Pancreas (tissue), 10 donors: ENCODE measurements at regions not wholly inside any gene's neighbourhood (a gene's known extent, or its start where the extent isn't known, plus 50 kb on each side); places are given as distances from the start of the nearest gene placed in this dataset.
A peak's percentile ranks its signal among the peaks of the same experiment; 100 is the strongest.

Experiments used
- ATAC-seq, 4 donors: fragments of 200-7000 bp; cut with Tn5 transposase; one replicate each; pipeline versions ENCODE4 v1.8.0 to v1.9.1; 2020; ENCODE audit warnings: mild to moderate bottlenecking in 4 of 4, moderate library complexity in 4 of 4
- DNase-seq, 6 donors: peaks; one replicate each; pipeline ENCODE4 v3.0.0-alpha.2; 2020
- FAIRE-seq: peaks from 2 replicates; lab custom pipeline; 2012; peaks lifted over from hg19 to GRCh38; lab: Jason Lieb, UNC
- H3K27ac ChIP-seq, 4 donors: fragments of 200-600 bp; sonication (generic); 1 replicate in 3 of 4; 2 replicates in 1 of 4; pipeline versions ENCODE4 v1.5.0 to v1.8.0; 2020
- H3K27me3 ChIP-seq, 4 donors: fragments of 200-600 bp; one replicate each; pipeline ENCODE4 v1.8.0; 2021
- H3K36me3 ChIP-seq, 3 donors: fragments of 200-600 bp; sonication (generic) in 1 of 3; one replicate each; pipeline versions ENCODE4 v1.5.0 to v1.8.0; 2020 to 2021
- H3K4me1 ChIP-seq, 3 donors: fragments of 200-600 bp; one replicate each; pipeline ENCODE4 v1.8.0; 2021
- H3K4me3 ChIP-seq, 4 donors: fragments of 200-600 bp; sonication (generic) in 2 of 4; one replicate each; pipeline versions ENCODE4 v1.5.0 to v1.8.0; 2020 to 2021
- H3K9me3 ChIP-seq, 4 donors: fragments of 200-600 bp; one replicate each; pipeline ENCODE4 v1.8.0; 2021
- CTCF ChIP-seq, 4 donors: fragments of 200-600 bp; sonication (generic) in 3 of 4; IDR thresholded peaks; one replicate each; pipeline versions ENCODE4 v1.5.0 to v1.8.0; 2021; ENCODE audit warnings: antibody characterized with exemption in 4 of 4
- WGBS, 2 donors: extraction: QIAGEN DNeasy Blood & Tissue Kit; methylation state at CpG; one replicate each; pipeline ENCODE4 v1.1.7; 2013; 5-methylcytosine and 5-hydroxymethylcytosine counted together
- intact Hi-C, 3 donors: fragments of 100-400 bp; cut with DNase I; formaldehyde crosslinking; loops; one replicate each; pipeline versions ENCODE4 v1.11.1 to v1.14.2; 2022
- donor health status: healthy with polysubstance abuse.
- donor health status: DM: no; HTN: no; CAD: no; lungs with moderate emphysema.
- donor health status: DM: no; HTN: no; CAD: no.
- donor health status: control.
- donor health status: control.
- donor health status: Bipolar disorder and iron deficiency.
- donor health status: DM: yes; HTN: yes; CAD: no.
- donor health status: DM: no; HTN: no; CAD: no.
- donor health status: DM: no; HTN: no; CAD: no.
- donor health status: DM: yes; HTN: yes; CAD: no.

GRCh38 chr14:104263675-104264358, 125.4 kb downstream of the KIF26A start:
- H3K9me3 ChIP-seq, result no peaks in the 10 kb centered on the region
- FAIRE-seq, result no peak
- DNase-seq, result peak in 2 of 6 donors; percentile 6 to 19
- no peaks in the 10 kb centered on the region for H3K36me3 ChIP-seq
- no peaks in the 10 kb centered on the region for H3K4me1 ChIP-seq
- no peak for TF ChIP-seq CTCF (IDR thresholded peaks at IDR 0.05)
- intact Hi-C loops, result no loop called here
- no peak overlapping the region for H3K4me3 ChIP-seq
- ATAC-seq, result no peak
- H3K27ac ChIP-seq, result no peak overlapping the region
- WGBS, 2 donors, result 48 to 50% methylated on average over 17 of the region's 17 CpGs
- no peaks in the 10 kb centered on the region for H3K27me3 ChIP-seq

DNA sequence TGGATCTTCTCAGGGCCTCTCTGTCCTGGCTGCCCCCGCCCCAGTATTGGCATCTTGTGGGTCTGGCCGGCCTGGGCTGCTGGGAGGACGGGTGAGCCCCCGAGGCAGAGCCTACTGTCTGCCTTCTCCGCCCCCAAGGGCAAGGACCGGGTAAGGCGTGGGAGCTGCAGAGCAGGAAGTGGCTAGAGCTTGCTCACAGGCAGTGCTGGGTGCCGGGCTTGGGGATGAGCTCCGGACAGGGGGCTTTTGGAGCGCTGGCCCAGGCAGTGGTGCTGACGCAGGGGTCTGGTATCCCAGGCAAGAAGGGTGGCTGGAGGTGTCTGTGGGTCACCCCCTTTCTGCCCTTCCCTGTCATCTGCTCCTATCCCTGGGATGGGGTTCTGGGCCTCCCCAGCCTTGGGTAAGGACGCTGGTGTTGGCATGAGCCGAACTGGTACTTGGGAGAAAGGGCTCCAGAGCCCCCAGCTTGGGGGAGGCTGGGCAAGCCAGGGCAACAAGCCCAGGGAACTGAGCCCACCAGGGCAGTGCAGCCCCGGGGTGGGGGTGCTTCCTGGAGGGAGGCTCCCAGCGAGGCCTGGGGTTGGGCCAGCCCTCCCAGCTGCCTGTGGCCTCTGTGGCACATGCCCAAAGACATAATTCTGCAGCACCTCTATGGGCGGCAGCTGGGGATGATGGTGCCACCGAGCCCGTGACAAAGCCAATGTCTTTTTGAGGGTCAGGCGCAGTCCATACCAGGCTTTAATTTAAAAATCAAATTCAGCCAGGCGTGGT, 126.3 kb downstream of the KIF26A start:
- H3K27ac ChIP-seq, result no peak overlapping the region
- no peaks in the 10 kb centered on the region for H3K4me1 ChIP-seq
- no peak for FAIRE-seq
- H3K4me3 ChIP-seq, result no peak overlapping the region
- no peaks in the 10 kb centered on the region for H3K9me3 ChIP-seq
- ATAC-seq, result no peak
- TF ChIP-seq CTCF (IDR thresholded peaks at IDR 0.05), result no peak
- intact Hi-C loops, result no loop called here
- WGBS, 2 donors, result 77 to 83% methylated on average over 20 of the region's 20 CpGs
- DNase-seq, result peak in 4 of 6 donors; percentile 7 to 62 (median 28)
- H3K36me3 ChIP-seq, result no peaks in the 10 kb centered on the region
- H3K27me3 ChIP-seq, result no peaks in the 10 kb centered on the region

DNA sequence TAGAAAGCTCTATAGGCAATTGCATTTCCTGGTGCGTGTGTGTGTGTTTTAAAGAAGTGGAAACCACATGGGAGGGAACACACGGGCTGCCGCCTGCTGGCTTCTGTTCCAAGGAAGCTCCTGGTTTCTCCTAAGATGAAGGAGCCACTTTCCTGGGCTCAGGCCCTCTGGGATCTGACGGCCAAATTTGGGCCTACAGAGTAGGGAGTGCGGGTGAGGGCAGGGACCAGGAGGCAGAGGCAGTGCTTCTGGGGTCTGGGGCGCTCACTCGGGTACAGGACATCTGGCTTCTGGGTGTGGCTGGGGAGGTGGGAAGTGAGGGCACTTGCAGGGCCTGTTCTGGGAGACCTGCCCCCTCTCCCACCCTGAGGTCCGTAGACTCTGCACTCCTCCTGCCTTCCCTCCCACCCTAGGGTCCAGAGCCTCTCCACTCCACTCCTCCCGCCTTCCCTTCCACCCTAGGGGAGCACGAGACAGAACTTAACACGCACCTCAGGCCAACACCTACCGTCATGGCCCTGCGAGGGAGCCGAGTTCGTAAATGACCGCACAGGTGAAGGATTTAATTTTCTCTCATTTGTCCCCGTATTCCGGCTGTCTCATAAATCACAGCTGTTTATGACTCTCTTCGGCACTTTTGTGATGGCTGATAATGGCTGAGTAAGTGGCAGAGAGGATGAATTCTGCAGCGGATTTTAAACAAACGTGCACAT, 127.7 kb downstream of the KIF26A start:
- H3K9me3 ChIP-seq, result no peaks in the 10 kb centered on the region
- intact Hi-C loops, result no loop called here
- H3K27me3 ChIP-seq, result no peaks in the 10 kb centered on the region
- no peaks in the 10 kb centered on the region for H3K36me3 ChIP-seq
- H3K27ac ChIP-seq, result no peak overlapping the region
- no peak for TF ChIP-seq CTCF (IDR thresholded peaks at IDR 0.05)
- no peaks in the 10 kb centered on the region for H3K4me1 ChIP-seq
- 76 to 77% methylated on average over 21 of the region's 21 CpGs for WGBS, 2 donors
- peak in 3 of 6 donors; percentile 3 to 26 (median 5) for DNase-seq
- ATAC-seq, result no peak
- no peak for FAIRE-seq
- no peak overlapping the region for H3K4me3 ChIP-seq

- ATAC-seq, result no peak
- no peaks in the 10 kb centered on the region for H3K36me3 ChIP-seq
- no peaks in the 10 kb centered on the region for H3K27me3 ChIP-seq
- DNase-seq, result peak in 4 of 6 donors; percentile 3 to 29 (median 11)
- H3K4me1 ChIP-seq, result no peaks in the 10 kb centered on the region
- no peak for FAIRE-seq
- H3K9me3 ChIP-seq, result no peaks in the 10 kb centered on the region
- H3K27ac ChIP-seq, result no peak overlapping the region
- no peak overlapping the region for H3K4me3 ChIP-seq
- no peak for TF ChIP-seq CTCF (IDR thresholded peaks at IDR 0.05)
- intact Hi-C loops, result no loop called here
- 75 to 82% methylated on average over 28 to 29 of the region's 29 CpGs for WGBS, 2 donors
Measured at GRCh38 chr14:104266631-104267575, 128.5 kb downstream of the KIF26A start.
